B cell (primary cell): ENCODE measurements at regions not wholly inside any gene's neighbourhood (a gene's known extent, or its start where the extent isn't known, plus 50 kb on each side); places are given as distances from the start of the nearest gene placed in this dataset.

ENCODE experiments used
- ATAC-seq: fragments of 200-7000 bp; cut with Tn5 transposase; one replicate; pipeline ENCODE4 v1.10.0; 2021; ENCODE audit warnings: low read depth, mild to moderate bottlenecking, moderate number of reproducible peaks, moderate library complexity
- CTCF ChIA-PET: fragments of 350-600 bp; sonication (Branson Sonifier 250); formaldehyde crosslinking; loops from one replicate; lab custom pipeline; 2021; ENCODE audit warnings: antibody characterized with exemption, inconsistent platforms; lab: Charles Lee
- POLR2A ChIA-PET: fragments of 350-600 bp; sonication (Branson Sonifier 250); formaldehyde crosslinking; loops from one replicate; lab custom pipeline; 2021; ENCODE audit warnings: antibody characterized with exemption; lab: Charles Lee
- DNase-seq: peaks from one replicate; pipeline ENCODE4 v3.0.0; 2013
- H2AFZ ChIP-seq: 2 replicates; pipeline ENCODE4 v1.6.1; 2012; ENCODE audit warnings: mild to moderate bottlenecking, low read depth, low read length; ENCODE audit not compliant: insufficient read depth, poor library complexity, severe bottlenecking
- H3K27ac ChIP-seq, 2 donors: 1 replicate in 1 of 2; 2 replicates in 1 of 2; pipeline ENCODE4 v1.5.1; 2012 to 2013; ENCODE audit warnings: low read length in 2 of 2, mild to moderate bottlenecking in 2 of 2, moderate library complexity in 1 of 2
- H3K27me3 ChIP-seq, 4 experiments: fragments of 200-600 bp in 1 of 4; sonication (generic) in 1 of 4; replicated peaks in 1 of 4; 1 replicate in 2 of 4; 2 replicates in 2 of 4; pipeline versions ENCODE4 v1.6.1 to v1.7.0; 2013 to 2016; ENCODE audit warnings: low read length in 3 of 4, mild to moderate bottlenecking in 2 of 4, mixed read lengths in 1 of 4, moderate library complexity in 1 of 4; ENCODE audit not compliant: insufficient read depth in 4 of 4, control insufficient read depth in 3 of 4; ENCODE audit errors: control extremely low read depth in 1 of 4
- H3K36me3 ChIP-seq, 2 experiments: replicated peaks in 1 of 2; 1 replicate in 1 of 2; 2 replicates in 1 of 2; pipeline versions ENCODE4 v1.6.1 to v1.7.1; 2013; ENCODE audit warnings: low read length in 1 of 2; ENCODE audit not compliant: insufficient read depth in 2 of 2, control insufficient read depth in 1 of 2; ENCODE audit errors: control extremely low read depth in 1 of 2, extremely low read depth in 1 of 2
- H3K4me1 ChIP-seq, 2 donors: fragments of 200-600 bp in 1 of 2; sonication (generic) in 1 of 2; 1 replicate in 1 of 2; 2 replicates in 1 of 2; pipeline versions ENCODE4 v1.5.1 to v1.6.1; 2013 to 2017; ENCODE audit warnings: low read length in 2 of 2; ENCODE audit not compliant: control insufficient read depth in 2 of 2, insufficient read depth in 2 of 2
- H3K4me2 ChIP-seq: replicated peaks from 2 replicates; pipeline ENCODE3; 2012; ENCODE audit warnings: mild to moderate bottlenecking, low read depth, low read length; ENCODE audit not compliant: poor library complexity, severe bottlenecking
- H3K4me3 ChIP-seq, 5 experiments: fragments of 200-600 bp in 1 of 5; sonication (generic) in 1 of 5; 1 replicate in 3 of 5; 2 replicates in 2 of 5; pipeline versions ENCODE4 v1.5.1 to v1.7.0; 2011 to 2016; ENCODE audit warnings: low read length in 4 of 5, mild to moderate bottlenecking in 4 of 5, low read depth in 2 of 5, control low read depth in 1 of 5, moderate library complexity in 1 of 5; ENCODE audit not compliant: insufficient read depth in 1 of 5; ENCODE audit errors: control extremely low read depth in 1 of 5, extremely low read depth in 1 of 5
- H3K79me2 ChIP-seq: fragments of 200-600 bp; sonication (generic); one replicate; pipeline ENCODE4 v1.6.0; 2016; ENCODE audit warnings: low read length; ENCODE audit not compliant: control insufficient read depth, insufficient read depth
- H3K9ac ChIP-seq: fragments of 200-600 bp; sonication (generic); 2 replicates; pipeline ENCODE4 v1.6.1; 2017; ENCODE audit warnings: mild to moderate bottlenecking, low read length, moderate library complexity
- H3K9me3 ChIP-seq, 3 donors: one replicate each; pipeline versions ENCODE4 v1.6.1 to v1.7.1; 2013; ENCODE audit warnings: low read length in 2 of 3; ENCODE audit not compliant: control insufficient read depth in 2 of 3, insufficient read depth in 1 of 3; ENCODE audit errors: control extremely low read depth in 1 of 3
- H4K20me1 ChIP-seq: 2 replicates; pipeline ENCODE4 v1.6.0; 2012; ENCODE audit warnings: mild to moderate bottlenecking, low read length; ENCODE audit not compliant: insufficient read depth, control insufficient read depth, poor library complexity, severe bottlenecking
- H3K27ac Mint-ChIP-seq: one replicate; pipeline ENCODE4 v1.8.0; 2021; ENCODE audit warnings: mixed read lengths
- H3K27me3 Mint-ChIP-seq: one replicate; pipeline ENCODE4 v1.8.0; 2021; ENCODE audit warnings: mixed read lengths
- H3K4me1 Mint-ChIP-seq: one replicate; pipeline ENCODE4 v1.8.0; 2021; ENCODE audit warnings: mixed read lengths
- H3K4me3 Mint-ChIP-seq: one replicate; pipeline ENCODE4 v1.8.0; 2021; ENCODE audit warnings: mixed read lengths
- H3K9me3 Mint-ChIP-seq: one replicate; pipeline ENCODE4 v1.8.0; 2022; ENCODE audit warnings: mixed read lengths; ENCODE audit not compliant: insufficient read depth
- EZH2 ChIP-seq: IDR thresholded peaks from 2 replicates; pipeline ENCODE4 v1.6.1; 2012; ENCODE audit warnings: borderline replicate concordance, low read depth, mild to moderate bottlenecking, moderate library complexity, low read length; ENCODE audit not compliant: insufficient read depth, poor library complexity, severe bottlenecking
- WGBS: methylation state at CpG from one replicate; pipeline ENCODE4 v1.1.5; 2013; ENCODE audit warnings: missing lambda C conversion rate; ENCODE audit not compliant: insufficient coverage; 5-methylcytosine and 5-hydroxymethylcytosine counted together
- intact Hi-C: fragments of 100-400 bp; cut with micrococcal nuclease; formaldehyde crosslinking; loops from one replicate; pipeline ENCODE4 v1.10.0; 2022
- TF ChIP-seq, protein P1 (sequence below): fragments of 200-600 bp; IDR thresholded peaks from one replicate; pipeline ENCODE4 v1.8.0; 2022; ENCODE audit warnings: antibody characterized with exemption, mild to moderate bottlenecking

DNA sequence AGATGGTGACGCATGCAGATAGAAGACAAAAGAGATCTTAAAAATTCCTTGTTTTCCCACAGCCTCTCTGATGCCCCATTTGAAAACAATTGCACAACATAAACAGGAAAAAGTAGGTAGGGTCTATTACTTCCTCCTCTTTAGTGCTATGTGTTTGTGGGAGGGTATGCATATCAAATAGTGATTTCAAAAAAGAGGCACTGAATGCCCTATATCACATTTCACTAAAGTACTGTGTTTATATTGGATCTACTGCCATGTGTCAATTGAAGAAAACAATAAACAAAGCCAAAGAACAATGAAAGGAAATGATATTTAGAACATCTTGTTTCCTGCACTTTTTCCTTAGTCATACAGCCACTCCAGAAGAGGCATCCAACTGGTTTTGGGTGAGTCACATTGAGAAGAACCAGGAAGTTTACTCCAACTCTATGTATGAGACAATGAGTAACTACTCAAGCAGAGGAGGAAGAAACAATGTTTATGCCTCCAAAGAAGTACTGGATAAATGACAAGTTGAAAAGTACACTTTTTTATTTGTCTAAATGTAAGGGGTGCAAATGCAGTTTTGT lies 583.6 kb downstream of the FBXO15 start:
- no peaks in the 10 kb centered on the region for H3K27me3 Mint-ChIP-seq
- H3K4me1 Mint-ChIP-seq = no peaks in the 10 kb centered on the region
- TF ChIP-seq, protein P1, sequence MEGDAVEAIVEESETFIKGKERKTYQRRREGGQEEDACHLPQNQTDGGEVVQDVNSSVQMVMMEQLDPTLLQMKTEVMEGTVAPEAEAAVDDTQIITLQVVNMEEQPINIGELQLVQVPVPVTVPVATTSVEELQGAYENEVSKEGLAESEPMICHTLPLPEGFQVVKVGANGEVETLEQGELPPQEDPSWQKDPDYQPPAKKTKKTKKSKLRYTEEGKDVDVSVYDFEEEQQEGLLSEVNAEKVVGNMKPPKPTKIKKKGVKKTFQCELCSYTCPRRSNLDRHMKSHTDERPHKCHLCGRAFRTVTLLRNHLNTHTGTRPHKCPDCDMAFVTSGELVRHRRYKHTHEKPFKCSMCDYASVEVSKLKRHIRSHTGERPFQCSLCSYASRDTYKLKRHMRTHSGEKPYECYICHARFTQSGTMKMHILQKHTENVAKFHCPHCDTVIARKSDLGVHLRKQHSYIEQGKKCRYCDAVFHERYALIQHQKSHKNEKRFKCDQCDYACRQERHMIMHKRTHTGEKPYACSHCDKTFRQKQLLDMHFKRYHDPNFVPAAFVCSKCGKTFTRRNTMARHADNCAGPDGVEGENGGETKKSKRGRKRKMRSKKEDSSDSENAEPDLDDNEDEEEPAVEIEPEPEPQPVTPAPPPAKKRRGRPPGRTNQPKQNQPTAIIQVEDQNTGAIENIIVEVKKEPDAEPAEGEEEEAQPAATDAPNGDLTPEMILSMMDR = no peak
- TF ChIP-seq EZH2 = no peak
- no peaks in the 10 kb centered on the region for H3K27me3 ChIP-seq
- no peak overlapping the region for H3K4me3 Mint-ChIP-seq
- no peak overlapping the region for H3K4me3 ChIP-seq
- no CpG with 5 or more reads among the region's 1 CpG for WGBS
- no peak overlapping the region for H2AFZ ChIP-seq
- CTCF ChIA-PET = no interaction called here
- H3K79me2 ChIP-seq = no peaks in the 10 kb centered on the region
- no peak for ATAC-seq
- intact Hi-C loops = no loop called here
- POLR2A ChIA-PET = no interaction called here
- no peaks in the 10 kb centered on the region for H3K4me1 ChIP-seq
- H4K20me1 ChIP-seq = no peaks in the 10 kb centered on the region
- H3K9me3 Mint-ChIP-seq = no peaks in the 10 kb centered on the region
- no peaks in the 10 kb centered on the region for H3K9me3 ChIP-seq
- H3K36me3 ChIP-seq = no peaks in the 10 kb centered on the region
- no peak overlapping the region for H3K27ac Mint-ChIP-seq
- no peak overlapping the region for H3K4me2 ChIP-seq
- no peak overlapping the region for H3K27ac ChIP-seq
- no peak overlapping the region for H3K9ac ChIP-seq
- DNase-seq = no peak

DNA sequence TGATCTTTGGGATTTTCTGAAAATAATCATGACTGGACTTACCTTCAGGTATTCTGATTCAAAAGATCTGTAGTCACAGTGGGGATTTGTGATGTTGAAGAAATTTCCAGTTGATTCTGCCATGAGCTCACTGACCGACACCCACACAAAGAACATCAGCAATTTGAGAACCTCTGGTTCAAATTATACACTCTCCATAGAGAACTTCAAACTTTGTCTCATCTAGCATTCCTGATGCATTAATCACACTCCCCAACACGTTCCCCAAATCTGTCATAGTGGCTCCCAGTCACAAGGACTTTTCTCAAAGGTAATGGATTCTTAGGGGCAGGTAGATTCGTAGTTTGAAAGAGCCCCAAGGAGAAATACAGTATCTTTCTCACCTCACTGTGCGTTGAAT lies 584.3 kb downstream of the FBXO15 start:
- 100% methylated on average over 1 of the region's 4 CpGs for WGBS
- Mint-ChIP-seq H3K4me1 (no peaks in the 10 kb centered on the region), H3K27ac (no peak overlapping the region), H3K27me3 (no peaks in the 10 kb centered on the region), H3K9me3 (no peaks in the 10 kb centered on the region), H3K4me3 (no peak overlapping the region)
- Histone ChIP-seq H2AFZ (no peak overlapping the region), H3K27ac (no peak overlapping the region), H3K9ac (no peak overlapping the region), H3K4me3 (no peak overlapping the region), H3K4me1 (no peaks in the 10 kb centered on the region), H3K27me3 (no peaks in the 10 kb centered on the region), H4K20me1 (no peaks in the 10 kb centered on the region), H3K9me3 (no peaks in the 10 kb centered on the region), H3K4me2 (no peak overlapping the region), H3K79me2 (no peaks in the 10 kb centered on the region), H3K36me3 (no peaks in the 10 kb centered on the region)
- intact Hi-C loops = no loop called here
- DNase-seq (no peak), ATAC-seq (no peak)
- POLR2A ChIA-PET = no interaction called here
- CTCF ChIA-PET = no interaction called here
- TF ChIP-seq, protein P1 = no peak
- no peak for TF ChIP-seq EZH2
